Glutamatergic neuron (in vitro differentiated cells): ENCODE measurements at regions not wholly inside any gene's neighbourhood (a gene's known extent, or its start where the extent isn't known, plus 50 kb on each side); places are given as distances from the start of the nearest gene placed in this dataset.

Experiments
- DNase-seq: peaks from one replicate; pipeline ENCODE4 v3.0.0; 2022
- H3K27ac Mint-ChIP-seq: one replicate; pipeline ENCODE4 v1.8.0; 2020; ENCODE audit warnings: mild to moderate bottlenecking, mixed read lengths, inconsistent platforms; ENCODE audit not compliant: unreplicated experiment
- H3K27me3 Mint-ChIP-seq: one replicate; pipeline ENCODE4 v1.8.0; 2020; ENCODE audit warnings: mild to moderate bottlenecking, moderate library complexity, mixed read lengths, inconsistent platforms; ENCODE audit not compliant: unreplicated experiment
- H3K36me3 Mint-ChIP-seq: one replicate; pipeline ENCODE4 v1.8.0; 2020; ENCODE audit warnings: mild to moderate bottlenecking, mixed read lengths, inconsistent platforms; ENCODE audit not compliant: unreplicated experiment
- H3K4me1 Mint-ChIP-seq: one replicate; pipeline ENCODE4 v1.8.0; 2020; ENCODE audit warnings: mild to moderate bottlenecking, low read depth, mixed read lengths, inconsistent platforms; ENCODE audit not compliant: unreplicated experiment
- H3K4me3 Mint-ChIP-seq: one replicate; pipeline ENCODE4 v1.8.0; 2020; ENCODE audit warnings: mild to moderate bottlenecking, mixed read lengths, inconsistent platforms; ENCODE audit not compliant: unreplicated experiment
- H3K9me3 Mint-ChIP-seq: one replicate; pipeline ENCODE4 v1.8.0; 2020; ENCODE audit warnings: mild to moderate bottlenecking, moderate library complexity, mixed read lengths, inconsistent platforms; ENCODE audit not compliant: unreplicated experiment
- TF ChIP-seq, protein P1 (sequence below): fragments of 200-600 bp; sonication (generic); IDR thresholded peaks from one replicate; pipeline ENCODE4 v1.5.0; 2021; ENCODE audit not compliant: partially characterized antibody, unreplicated experiment

DNA sequence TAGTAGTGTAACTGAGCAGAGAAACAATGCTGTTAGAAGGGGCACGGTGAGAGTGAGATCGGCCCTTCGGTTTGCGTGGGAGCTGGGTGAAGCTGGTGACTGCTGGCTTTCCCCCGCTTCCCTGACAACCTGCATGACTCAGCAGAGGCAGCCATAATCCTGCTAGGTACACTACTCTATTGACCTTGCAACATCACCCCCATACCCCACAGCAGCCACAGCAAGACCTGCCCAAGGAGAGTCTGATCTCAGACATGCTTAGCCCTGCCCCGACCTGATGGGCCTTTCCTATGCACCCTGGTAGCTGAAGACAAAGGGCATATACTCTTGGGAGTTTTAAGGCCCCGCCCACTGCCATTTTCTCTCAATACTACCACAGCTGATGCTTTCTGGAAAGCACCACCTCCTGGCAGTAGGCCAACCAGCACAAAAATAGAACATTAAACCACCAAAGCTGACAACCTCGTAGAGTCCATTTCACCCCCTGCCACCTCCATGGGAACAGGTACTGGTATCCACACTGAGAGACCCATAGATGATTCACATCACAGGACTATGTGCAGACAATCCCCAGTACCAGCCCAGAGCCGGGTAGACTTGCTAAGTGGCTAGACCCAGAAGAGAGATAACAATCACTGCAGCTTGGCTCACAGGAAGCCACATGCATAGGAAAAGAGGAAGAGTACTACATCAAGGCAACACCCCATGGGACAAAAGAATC, 75.9 kb upstream of the RGS6 start:
- DNase-seq, result peak; percentile 27
- peaks cover 4% of the 10 kb centered on the region for H3K27me3 Mint-ChIP-seq
- H3K36me3 Mint-ChIP-seq, result no peaks in the 10 kb centered on the region
- H3K27ac Mint-ChIP-seq, result peak overlapping the region; percentile 72
- peaks cover 4% of the 10 kb centered on the region for H3K9me3 Mint-ChIP-seq
- peaks cover 9% of the 10 kb centered on the region for H3K4me1 Mint-ChIP-seq
- H3K4me3 Mint-ChIP-seq, result no peak overlapping the region
- TF ChIP-seq, protein P1, sequence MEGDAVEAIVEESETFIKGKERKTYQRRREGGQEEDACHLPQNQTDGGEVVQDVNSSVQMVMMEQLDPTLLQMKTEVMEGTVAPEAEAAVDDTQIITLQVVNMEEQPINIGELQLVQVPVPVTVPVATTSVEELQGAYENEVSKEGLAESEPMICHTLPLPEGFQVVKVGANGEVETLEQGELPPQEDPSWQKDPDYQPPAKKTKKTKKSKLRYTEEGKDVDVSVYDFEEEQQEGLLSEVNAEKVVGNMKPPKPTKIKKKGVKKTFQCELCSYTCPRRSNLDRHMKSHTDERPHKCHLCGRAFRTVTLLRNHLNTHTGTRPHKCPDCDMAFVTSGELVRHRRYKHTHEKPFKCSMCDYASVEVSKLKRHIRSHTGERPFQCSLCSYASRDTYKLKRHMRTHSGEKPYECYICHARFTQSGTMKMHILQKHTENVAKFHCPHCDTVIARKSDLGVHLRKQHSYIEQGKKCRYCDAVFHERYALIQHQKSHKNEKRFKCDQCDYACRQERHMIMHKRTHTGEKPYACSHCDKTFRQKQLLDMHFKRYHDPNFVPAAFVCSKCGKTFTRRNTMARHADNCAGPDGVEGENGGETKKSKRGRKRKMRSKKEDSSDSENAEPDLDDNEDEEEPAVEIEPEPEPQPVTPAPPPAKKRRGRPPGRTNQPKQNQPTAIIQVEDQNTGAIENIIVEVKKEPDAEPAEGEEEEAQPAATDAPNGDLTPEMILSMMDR, result no peak

DNA sequence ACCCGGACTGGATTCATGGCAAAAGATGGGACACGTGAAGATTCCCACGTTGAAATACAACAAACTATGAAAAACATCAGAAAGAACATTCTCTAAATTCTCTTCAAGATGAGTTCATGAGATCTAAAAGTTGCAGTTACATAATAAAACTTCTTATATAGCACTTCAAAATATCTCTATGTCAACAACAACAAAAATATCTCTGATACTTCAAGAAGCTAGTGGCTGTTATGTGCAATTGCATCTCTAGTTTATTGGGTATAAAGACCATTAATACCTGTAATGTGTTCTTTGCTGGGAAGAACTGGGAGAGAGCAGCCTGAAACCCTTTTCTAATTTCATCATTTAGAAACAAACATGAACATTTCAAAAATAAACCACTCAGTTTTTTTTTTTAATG, 69.2 kb upstream of the RGS6 start:
- Mint-ChIP-seq H3K9me3 (peaks cover 6% of the 10 kb centered on the region), H3K4me1 (no peaks in the 10 kb centered on the region), H3K27me3 (peaks cover under 1% of the 10 kb centered on the region), H3K4me3 (no peak overlapping the region), H3K36me3 (no peaks in the 10 kb centered on the region), H3K27ac (no peak overlapping the region)
- TF ChIP-seq, protein P1, result peak; percentile 37
- DNase-seq, result no peak

DNA sequence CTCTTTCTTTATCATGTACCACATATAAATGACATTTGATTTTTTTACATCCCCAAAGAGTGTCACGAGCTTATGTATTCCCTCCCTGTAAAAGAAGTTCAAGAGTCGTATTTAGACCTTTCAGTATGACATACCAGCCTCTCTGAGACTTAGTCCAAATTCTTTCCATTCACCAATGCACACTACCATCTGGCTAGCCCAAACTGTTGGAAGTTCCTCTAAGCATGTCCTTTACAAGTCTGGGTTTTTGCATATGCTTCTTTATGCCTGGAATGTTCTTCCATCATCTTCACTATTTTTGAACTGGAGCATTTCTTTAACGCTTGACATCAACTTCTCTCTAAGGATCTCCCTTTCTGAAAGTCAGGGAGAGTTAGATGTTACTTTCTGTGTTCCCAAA, 68.5 kb upstream of the RGS6 start:
- H3K9me3 Mint-ChIP-seq, result peaks cover 6% of the 10 kb centered on the region
- no peak overlapping the region for H3K27ac Mint-ChIP-seq
- no peak overlapping the region for H3K4me3 Mint-ChIP-seq
- H3K36me3 Mint-ChIP-seq, result no peaks in the 10 kb centered on the region
- H3K27me3 Mint-ChIP-seq, result no peaks in the 10 kb centered on the region
- TF ChIP-seq, protein P1, result no peak
- DNase-seq, result no peak
- H3K4me1 Mint-ChIP-seq, result no peaks in the 10 kb centered on the region
